HG03139 (cell line): ENCODE measurements at regions not wholly inside any gene's neighbourhood (a gene's known extent, or its start where the extent isn't known, plus 50 kb on each side); places are given as distances from the start of the nearest gene placed in this dataset.
A peak's percentile ranks its signal among the peaks of the same experiment; 100 is the strongest.

Experiments
- ATAC-seq: cut with Tn5 transposase; IDR thresholded peaks from one replicate; pipeline ENCODE4 v1.9.1; 2021; ENCODE audit not compliant: unreplicated experiment

DNA sequence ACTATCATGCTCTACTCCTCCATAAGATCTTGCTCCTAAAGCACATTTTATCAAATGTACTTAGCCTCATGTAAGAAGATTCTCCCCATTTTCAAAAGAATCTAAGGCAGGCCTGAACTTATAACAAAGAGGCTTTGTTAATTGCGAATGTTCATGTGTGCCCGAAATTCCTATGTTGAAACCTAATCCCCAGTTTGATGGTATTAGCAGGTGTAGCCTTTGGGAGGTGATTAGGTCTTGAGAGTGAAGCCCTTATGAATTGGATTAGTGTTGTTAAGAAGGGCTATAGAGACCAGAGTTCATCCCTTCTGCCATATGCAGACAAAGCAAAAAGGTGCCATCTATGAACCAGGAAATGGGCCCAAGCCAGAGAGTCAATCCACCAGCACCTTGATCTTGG lies 234.5 kb downstream of the PAX3 start:
- ATAC-seq, result no peak

DNA sequence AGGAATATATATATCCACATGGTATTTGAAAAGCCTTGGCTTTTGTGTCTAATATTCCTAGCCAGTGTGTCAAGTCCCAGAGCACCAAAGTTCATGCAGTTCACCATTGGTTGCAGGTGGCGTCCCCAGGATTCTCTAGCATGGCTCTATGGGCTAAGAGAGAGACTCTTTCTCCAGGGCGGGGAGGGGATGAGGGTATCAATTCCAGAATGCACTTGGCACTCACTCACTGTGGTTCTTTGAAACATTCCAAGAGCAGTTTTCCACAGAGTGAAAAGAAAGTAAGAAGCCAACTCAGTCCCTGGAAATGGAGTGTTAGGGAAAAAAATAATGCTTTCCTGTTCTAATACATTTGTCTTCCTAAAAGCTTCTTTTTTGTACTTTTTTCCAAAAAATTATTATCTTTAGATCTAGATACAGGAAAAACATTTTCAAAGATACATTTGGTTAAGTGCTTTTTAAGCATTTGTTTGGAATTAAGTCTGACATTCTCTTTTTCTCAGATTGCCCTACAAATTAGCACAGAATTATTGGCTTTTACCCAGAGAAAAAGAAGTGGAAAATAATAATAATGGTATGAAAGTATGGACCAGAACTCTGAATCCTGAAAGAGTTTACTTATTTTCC lies 239.9 kb downstream of the PAX3 start:
- no peak for ATAC-seq

DNA sequence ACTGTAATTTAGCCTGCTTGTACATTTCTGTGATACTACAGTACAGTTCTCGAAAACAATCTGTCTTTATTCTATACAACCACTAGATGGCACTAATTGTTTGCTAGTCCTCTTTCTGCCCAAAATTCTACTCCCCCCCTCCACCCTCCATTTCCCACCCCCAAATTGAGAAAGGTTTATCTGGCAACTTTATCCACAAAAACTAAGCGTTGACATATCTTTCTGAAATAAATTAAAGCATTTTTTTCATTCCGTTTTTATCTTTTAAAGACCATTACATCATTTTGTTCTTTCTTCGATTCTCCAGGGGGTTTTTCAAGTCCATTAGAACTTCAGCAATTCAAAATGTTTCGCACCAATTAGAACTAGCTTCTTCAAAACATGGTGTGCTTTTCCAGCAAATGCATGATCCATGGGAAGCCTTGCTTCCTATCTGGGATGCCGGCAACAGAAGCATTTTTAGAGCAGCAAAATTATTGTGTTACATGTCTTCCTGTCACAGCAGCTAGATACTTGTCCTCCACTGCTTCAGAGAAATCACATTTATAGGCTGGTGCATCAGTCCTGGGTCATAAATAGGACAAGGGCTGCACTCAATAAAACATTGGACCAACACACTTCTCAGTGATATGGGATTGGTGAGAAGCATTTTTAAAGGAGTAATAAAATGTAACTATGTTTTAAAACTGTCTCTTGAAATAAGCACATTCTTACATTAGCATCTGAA lies 241.3 kb downstream of the PAX3 start:
- no peak for ATAC-seq

DNA sequence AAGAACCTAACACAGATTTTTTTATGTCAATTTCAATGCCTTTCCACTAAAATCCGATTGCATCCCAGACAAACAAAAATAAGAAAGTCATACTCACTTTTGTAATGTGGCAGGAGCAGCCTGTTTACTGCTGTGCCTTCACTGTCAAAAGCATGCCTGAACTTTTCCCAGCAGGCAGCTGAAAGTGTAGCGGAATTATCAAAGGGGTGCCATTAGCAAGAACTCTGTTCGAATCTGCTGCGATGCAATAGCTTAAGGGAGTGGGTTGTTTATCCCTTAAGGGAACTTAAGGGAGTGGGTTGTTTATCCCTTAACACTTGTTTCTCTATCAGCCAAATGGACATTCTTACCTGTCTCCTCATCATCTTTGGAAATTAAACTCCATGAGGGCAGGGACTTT lies 243.5 kb downstream of the PAX3 start:
- ATAC-seq, result no peak

DNA sequence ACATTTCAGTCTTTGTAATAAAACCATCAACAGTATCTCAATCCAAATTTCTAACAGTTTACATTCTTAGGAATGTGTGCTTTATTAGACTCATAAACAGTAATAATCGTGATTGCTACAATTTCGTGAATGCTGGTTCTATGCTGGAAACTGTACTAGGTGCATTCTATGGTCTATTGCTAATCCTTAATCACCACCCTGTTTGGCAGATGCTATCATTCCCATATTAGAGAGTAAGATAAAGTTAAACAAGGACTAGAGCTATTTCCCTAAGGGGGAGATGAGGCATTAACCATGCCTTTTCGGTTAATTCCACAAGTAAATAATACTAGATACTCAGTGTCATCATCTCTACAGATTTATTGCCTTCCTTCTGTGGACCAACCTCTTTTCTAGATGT lies 244.0 kb downstream of the PAX3 start:
- ATAC-seq, result no peak

DNA sequence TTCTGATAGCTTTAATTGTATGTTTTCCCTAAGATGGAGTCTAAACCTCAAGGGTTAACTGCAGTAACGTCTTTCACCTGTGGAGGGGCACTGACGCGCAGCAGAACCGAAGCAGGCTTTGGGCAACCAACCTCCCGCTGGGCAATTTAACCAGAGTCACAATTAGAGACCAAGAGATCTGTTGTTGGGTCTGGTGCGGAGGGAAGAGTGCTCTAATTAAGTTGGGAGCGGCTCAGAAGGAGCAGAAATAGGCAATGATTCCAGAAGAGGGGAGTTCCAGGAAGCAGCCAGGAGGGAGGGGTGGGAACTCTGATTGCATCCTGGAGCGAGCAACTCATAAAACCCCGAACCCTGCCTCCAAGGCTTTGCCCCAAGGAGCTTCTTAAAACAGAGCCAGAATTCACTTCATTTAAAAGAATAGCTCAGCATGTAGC lies 245.8 kb downstream of the PAX3 start:
- ATAC-seq, result peak; percentile 58

DNA sequence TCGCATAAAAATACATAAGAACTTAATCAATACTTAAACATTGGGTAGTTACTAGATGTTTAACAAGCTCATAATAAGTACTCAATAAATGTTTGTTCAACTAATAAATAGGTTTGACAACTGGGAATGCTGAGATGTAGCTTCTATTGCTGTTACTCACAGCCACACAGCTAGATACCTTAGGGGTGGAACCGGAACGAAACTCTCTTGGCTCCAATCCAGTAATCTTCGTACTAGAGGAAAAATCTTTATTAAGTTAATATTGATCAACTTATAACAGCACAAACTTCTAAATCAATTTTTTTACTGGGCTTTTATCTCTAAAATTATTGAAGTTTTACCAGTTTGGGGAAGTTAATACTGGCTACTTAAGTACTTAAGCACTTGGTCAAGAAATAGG lies 247.8 kb downstream of the PAX3 start:
- no peak for ATAC-seq

DNA sequence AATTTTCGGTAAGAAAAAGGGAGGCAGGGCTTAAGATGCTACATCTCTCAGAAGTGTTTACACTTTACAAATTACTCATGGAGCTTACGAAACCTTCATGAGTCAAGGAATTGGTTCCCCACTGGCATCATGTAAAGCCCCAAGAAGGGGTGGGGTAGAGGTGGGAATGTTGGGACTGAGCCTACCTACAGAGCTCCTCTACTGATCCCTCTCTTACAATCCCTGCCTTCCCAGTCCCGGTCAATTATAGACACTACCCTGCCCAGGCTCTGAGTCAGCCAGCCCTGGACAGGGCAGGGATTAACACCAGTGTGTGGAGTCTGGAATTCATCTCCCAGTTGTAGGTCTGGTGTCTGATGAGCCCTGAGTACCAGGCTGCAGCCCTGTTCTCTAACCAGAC lies 248.9 kb downstream of the PAX3 start:
- ATAC-seq, result no peak

DNA sequence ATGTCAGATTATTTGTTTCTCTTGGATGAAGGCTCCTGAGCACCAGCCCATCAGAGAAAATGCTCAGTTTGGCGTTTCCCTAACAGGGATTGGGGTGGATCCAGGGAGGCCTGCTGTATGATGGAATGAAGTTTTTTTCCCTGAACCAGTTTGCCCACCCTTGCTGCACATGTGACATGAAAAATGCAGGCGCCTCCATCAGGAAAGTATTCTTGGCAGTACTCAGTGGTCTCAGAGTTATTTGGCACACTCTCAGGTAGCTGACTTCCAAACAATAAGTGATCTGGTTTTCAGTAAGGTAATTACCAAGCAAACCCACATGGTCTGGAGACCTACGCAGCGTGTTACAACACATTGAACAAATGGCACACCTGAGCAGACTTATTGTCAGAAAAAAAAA lies 254.9 kb downstream of the PAX3 start:
- no peak for ATAC-seq

DNA sequence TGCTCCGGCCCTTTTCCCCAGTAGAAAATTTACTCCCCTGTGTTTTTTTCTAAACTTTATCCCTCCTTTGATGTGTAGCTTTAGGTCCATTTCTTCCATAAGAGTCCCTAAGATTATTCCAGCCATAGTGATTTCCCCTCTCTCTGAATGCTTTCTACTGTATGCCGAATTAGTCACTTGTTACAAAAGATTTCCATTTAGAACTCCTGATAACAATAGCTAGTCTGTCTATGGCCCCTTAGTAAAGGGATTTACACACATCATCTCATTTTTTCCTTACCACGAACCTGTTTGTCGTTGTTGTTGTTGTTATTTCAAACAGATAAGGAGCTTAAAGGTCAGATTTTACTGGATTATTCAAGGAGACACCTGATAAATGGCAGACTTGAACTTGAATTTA lies 256.1 kb downstream of the PAX3 start:
- ATAC-seq, result no peak

DNA sequence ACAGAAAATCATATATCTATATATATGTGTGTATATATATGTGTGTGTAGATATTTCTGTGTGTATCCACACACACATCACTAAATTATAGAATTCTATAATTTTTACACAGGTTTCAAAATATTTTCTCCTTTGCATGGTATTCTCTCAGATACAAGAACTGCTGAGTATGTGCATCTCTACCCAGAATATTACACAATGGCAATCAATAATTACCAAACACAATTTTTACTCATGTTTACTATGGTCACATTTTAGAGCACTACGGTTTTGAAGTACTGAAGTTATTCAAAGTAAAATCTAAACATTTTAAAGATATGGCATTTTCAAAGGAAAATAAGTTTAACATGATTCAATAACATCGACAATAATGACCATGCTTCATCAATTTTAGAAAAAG lies 258.5 kb downstream of the PAX3 start:
- ATAC-seq, result no peak

DNA sequence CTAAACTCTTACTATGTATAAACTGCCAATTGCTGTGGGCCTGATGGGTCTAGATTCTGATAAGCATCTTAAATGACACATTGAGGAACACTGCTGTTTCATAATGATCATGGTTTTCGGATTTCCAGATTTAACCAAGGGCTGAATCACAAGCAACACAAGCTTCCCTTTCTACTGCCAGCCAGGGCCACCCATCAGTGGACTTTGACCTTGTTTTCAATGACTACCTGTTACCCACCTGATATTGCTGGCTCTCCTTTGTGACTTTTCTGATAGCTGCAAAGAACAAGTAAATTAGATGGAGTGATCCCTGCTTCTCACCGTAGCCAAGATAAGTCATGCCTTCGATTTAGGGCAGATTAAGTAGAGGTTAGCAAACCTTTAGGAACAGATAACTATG lies 259.0 kb downstream of the PAX3 start:
- ATAC-seq, result no peak

DNA sequence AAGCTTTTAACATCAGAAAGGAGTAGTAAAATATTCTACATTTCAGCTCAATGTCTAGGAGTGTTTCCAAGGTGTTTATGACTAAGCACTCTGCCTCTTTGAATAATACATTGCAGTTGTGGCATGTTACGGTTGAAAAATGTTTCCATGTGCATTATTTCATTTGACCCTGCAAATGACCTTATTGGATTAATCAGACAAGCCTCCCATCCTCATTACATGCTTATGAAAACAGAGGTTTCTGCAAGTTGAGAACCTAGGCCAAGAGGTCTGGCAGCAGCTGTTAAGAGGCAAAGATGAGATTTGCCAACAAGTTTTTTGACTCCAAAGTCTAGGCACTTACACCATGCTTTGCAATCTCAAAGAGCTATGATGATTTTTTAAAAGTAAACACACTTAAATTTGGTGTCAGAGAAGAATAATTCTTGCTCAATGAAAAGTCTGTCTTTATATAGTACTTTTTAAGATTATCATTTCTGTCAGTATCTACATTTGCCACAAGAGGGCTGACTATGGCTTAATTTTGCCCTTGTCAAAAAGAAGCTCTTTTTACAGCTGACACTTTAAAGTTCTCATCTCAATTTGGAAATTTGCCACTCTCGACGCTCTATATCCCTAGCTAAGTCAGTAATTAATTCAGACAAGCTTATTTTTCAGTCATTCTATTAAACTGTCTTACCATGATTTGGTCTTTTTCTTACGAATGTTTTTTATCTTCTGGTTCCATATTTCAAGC lies 260.6 kb downstream of the PAX3 start:
- ATAC-seq, result no peak

DNA sequence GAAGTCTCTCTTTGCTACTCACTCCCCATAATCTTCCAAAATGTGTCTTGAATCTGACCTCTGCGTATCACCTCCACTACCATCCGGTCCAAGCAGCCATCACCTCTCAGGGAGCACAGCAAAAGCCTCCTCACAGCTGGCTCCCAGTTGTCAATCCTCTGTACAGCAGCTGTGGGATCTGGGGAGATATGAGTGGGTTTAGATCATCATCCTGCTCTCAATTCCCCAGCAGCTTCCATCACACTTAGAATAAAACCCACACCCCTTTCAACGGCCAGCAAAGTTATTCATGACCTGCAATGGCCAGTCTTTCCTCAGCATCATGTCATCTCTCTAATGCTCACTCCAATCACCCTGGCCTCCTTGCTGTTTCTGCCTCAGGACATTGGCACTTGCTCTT lies 261.6 kb downstream of the PAX3 start:
- ATAC-seq, result no peak

DNA sequence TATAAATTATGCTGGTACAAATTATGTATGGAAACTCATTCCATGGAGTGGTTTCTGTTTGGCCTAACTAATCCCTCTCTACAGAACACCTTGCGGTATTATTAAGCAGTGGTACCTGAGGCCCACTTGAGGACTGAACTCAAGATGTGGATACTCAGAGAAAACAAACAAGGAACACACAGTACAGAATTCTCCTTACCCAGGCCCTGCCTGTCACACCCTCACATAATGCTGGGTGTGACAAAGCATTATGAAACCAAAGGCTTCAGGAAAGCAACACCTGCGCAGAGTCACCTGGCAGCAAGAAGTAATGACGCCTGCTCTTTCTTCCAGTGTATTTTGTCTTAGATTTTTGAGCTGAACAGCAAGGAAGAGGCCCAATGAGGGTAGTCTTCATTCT lies 264.7 kb downstream of the PAX3 start:
- ATAC-seq, result no peak

DNA sequence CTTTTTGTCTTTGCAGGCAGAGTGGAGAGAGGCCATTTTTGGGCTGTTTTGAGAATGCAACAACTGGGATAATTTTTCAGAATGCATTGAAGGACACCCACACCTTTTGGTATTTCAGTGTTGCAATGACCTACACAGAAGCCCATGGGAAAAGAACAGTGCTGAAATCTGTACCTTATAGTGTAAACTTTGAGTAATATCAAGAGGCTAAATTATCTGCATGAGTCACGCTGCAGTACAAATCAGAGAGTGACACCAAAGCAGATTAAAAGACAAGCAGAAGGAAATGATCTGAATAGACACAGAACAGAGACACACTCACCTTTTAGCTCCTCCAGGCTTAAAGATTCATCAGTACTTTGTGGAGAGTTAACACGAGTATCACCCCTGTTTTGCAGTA lies 265.3 kb downstream of the PAX3 start:
- no peak for ATAC-seq

DNA sequence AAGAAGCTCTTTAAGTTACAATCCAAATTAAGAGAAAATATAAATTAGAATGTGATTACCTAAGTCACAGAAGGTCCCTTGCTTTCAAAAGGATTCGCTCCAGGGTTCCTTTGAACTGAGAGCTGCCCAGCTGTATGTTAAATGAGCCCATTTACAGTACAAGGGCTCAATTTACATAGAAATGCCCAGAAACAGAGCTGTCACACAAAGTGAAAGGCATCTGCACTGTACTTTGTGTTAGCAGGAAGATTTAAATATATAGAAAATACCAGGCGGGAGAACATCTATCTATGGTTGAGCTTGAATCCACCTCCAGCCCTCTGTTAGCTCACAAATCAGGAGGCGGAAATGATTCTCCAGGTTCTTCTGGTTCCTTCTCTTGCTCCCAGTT lies 272.9 kb downstream of the PAX3 start:
- no peak for ATAC-seq

DNA sequence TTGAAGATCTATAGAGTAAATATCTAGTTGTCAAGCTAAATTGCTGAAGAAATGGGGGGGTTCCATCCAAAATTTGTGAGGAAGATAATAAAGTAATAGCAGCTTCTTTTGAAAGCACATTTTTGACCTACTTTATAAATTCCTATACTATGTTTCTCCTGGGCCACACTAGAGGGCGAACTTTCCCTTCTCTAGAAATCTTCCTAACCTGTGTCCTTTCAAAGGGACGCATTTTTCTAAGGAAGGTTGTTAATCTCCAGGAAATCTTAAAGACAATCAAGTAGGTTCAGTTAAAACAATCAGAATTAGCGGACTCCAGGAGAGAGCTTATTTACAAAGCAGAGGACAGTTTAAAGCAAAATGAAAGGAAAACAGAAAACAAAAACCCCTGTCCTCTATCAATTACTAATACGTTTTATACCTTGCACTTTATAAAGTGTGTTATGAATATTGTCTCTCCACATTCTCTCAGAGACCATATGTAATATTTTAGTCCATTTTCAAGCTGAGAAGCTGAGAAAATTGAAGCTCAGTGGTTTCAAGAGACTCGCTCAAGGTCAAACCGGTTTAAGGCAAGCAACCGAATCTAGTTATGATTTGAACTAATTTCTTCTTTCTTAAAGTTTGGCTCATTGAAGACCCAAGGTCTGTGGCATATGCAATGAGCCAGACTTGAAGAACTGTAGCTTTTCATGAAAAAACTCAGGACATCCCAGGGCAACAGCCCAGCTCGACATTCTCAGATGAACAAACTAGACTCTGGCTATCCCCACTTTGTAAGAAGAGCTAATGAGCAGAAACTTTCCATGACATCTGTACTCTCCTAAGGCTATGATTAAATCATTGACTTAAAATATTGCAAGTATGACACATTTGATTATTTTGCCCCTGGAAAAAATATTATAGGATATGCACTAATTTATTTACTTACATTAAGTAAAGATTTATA lies 273.6 kb downstream of the PAX3 start:
- no peak for ATAC-seq

DNA sequence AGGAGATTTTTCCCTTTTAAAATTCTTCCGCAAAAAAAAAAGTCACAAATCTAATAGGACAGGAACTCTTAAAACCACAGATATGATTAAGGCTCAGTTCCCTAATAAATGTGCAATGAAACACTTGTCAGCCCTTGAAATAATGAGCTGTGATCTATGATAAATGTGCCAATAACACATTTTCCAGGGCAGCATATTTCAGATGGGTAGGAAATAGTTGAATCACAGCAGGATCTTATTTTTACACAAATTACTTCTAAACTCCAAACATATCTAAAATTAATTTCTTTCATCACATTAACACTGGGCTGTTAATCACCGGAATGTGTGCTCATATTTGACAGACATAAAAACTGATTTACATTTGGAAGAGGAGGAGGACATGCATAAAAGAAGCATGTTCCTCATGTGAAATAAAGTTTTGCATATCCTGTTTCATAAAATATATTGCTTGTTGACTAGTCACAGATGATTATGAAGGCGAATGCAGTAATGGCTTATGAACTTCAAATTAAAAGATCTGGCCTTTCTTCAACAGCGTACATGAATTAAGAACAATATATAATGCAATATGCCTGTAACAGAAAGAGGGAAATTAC lies 281.4 kb downstream of the PAX3 start:
- ATAC-seq, result no peak

DNA sequence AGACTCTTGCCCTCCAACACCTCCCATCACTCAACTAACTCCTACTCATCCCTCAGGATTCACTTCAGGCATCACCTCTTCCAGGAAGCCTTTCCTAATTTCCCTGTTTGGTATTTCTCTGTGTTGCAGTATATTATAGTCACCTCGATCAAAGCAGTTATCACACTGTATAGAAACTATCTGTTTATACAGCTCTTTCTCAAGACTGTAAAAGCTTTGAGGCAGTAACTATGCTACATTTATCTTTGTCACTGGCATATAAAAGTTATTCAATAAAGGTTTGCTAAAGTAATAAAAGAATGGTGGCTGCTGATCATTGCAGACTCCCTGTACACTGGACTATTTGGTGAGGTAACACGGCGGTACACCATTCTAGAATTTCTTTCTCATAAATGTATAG lies 284.9 kb downstream of the PAX3 start:
- no peak for ATAC-seq

DNA sequence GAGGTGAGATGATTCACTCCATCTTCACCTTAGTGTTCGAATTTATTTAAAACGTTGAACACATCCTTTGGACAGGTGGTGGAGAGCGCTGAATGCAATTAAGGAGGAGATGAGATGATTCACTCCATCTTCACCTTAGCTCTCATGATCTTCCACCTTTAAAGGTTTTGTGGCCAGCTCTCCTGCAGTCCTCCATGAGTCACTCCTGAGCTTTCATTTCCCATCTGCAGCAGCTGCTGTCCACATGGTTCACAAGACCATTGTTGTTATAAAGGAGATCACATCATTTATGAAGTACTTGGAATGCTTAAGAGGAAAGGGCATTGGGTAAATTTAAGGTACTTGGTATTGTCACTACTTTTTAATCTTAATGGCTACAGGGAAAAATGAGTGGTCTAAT lies 298.5 kb downstream of the PAX3 start:
- ATAC-seq, result no peak
